ENCODE measurements at regions not wholly inside any gene's neighbourhood (a gene's known extent, or its start where the extent isn't known, plus 50 kb on each side); places are given as distances from the start of the nearest gene placed in this dataset.

DNA sequence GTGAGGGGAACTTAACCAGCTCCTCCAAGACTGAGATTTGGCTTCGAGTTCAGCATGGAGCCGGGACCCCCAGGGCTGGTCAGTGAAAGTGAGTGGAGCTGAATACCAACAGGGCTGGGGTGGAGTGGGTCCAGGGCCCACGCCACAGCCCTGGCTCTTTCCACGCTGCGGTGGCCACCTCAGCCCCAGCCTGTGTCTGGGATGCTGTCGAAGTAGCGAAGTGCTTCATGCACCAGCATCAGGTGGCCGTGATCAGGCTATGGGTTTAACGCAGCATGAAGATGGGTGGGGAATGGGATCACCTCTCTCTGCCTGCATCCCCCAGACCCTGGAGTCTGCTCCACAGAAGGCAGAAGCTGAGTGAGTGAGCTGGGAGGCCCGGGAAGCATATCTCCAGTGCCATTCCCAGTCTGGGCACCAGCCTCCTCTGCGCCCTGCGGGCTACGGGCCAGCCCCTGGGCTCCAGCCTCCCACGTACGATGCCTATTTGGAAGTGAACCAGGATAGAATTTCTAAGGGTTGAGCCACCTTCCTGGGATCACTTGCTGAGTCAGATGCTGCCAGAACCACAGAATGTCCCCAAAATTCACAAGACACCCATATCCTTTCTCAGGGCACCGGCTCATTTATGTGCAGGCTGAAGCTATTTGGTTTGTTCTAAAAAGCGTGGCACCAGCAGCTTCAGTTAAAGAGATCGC is 131.1 kb upstream of the CHST15 start:
- in situ Hi-C loops (cut with MboI; ENCODE audit: low pct_unique_long_range_greater_than_20kb, low sequenced_read_pairs) = no loop called here
- no peak for DNase-seq

DNA sequence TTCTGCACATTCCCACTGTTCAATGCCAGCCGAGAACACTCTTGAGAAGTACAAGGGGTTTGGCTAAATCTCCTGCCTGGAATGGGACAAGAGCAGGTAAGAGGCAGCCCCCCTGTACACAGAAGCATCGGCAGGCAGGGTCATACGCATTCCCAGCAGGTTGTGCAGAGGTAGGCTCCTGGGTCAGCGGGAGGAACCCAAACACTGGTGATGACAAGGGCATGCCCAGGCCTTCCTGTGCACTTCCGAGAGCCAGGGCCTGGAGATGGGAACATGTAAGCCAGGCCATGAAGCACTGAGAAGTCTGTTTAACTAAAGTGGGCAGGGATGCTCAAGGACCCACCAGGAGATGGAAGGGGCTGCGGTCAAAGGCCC is 130.3 kb upstream of the CHST15 start:
- in situ Hi-C loops (cut with MboI; ENCODE audit: low pct_unique_long_range_greater_than_20kb, low sequenced_read_pairs) = no loop called here
- no peak for DNase-seq

GRCh38 chr10:124222988-124223710 is 129.8 kb upstream of the CHST15 start:
- DNase-seq = no peak
- in situ Hi-C loops (cut with MboI; ENCODE audit: low pct_unique_long_range_greater_than_20kb, low sequenced_read_pairs) = no loop called here

GRCh38 chr10:124222318-124222987 is 129.1 kb upstream of the CHST15 start:
- in situ Hi-C loops (cut with MboI; ENCODE audit: low pct_unique_long_range_greater_than_20kb, low sequenced_read_pairs) = no loop called here
- DNase-seq = no peak

DNA sequence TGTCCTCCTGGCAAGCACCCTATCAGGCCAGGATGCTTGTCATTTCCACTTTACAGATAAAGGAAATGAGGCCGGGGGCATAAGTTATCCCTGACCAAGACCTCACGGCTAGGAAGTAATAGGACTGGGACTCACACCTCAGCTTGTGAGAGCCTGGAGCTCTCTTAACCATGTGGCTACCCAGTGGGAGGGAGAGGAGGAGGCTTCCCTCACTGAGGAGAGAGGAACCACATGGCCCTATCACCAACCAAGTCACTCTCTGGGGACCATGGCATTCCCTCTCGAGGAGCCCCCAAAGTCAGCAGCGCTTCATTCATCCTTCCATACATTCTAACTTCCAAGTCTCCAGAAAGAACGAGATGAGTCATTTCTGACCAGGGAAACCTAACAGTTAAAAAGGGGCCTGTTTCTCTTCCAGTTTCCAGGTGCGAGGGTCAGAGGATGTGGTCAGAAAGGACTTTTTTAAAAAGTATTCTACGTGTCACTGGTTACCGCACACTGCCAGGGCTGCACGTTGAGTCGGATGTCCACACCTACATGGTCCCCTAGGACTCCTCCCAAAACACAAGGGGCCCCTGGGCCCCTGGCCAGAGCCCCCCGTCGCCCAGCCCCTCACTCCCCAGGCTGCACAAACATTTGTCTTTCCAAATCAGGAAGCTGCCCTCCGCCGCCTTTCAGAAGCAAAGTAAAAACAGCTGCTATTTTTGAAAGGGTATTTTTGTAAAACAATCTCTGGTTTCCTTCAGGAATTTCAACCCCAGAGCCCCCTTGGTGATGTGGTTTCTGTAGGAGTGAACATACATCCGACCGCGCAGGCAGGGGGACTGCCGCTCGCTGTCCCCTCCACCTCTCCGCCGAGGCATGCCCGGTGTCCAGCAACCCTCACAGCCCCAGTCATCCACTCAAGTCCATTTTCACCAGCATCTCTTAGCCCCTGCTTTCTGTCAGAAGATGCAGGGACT is 128.2 kb upstream of the CHST15 start:
- in situ Hi-C loops (cut with MboI; ENCODE audit: low pct_unique_long_range_greater_than_20kb, low sequenced_read_pairs) = no loop called here
- no peak for DNase-seq

- in situ Hi-C loops (cut with MboI; ENCODE audit: low pct_unique_long_range_greater_than_20kb, low sequenced_read_pairs) = no loop called here
Observed at GRCh38 chr10:124220971-124221355, 127.6 kb upstream of the CHST15 start.

GRCh38 chr10:124220547-124220946 is 127.1 kb upstream of the CHST15 start:
- DNase-seq = no peak
- in situ Hi-C loops (cut with MboI; ENCODE audit: low pct_unique_long_range_greater_than_20kb, low sequenced_read_pairs) = no loop called here

More at GRCh38 chr10:124220971-124221355, 127.6 kb upstream of the CHST15 start:
- no peak for DNase-seq

DNA sequence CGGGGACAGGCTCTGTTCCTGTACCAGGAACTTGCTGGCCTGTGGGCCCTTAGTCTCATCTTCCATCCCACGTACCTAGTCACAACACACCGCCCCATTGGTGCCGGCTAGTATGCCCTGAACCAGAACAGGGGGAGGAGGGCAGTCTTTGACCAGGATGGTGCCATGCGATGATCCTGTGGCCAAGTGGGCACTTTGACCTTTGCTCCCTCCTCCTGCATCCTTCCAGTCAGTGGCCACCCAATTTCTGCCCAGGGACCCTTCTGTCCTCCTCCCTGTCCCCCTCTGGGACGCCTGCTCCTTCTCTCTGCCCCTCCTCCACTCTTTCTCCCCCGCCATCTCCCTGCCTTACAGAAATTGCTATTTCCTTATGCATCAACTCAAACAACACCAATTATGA is 126.3 kb upstream of the CHST15 start:
- in situ Hi-C loops (cut with MboI; ENCODE audit: low pct_unique_long_range_greater_than_20kb, low sequenced_read_pairs) = no loop called here
- DNase-seq = no peak

GRCh38 chr10:124219062-124219461 is 125.7 kb upstream of the CHST15 start:
- in situ Hi-C loops (cut with MboI; ENCODE audit: low pct_unique_long_range_greater_than_20kb, low sequenced_read_pairs) = no loop called here
- DNase-seq = no peak

- in situ Hi-C loops (cut with MboI; ENCODE audit: low pct_unique_long_range_greater_than_20kb, low sequenced_read_pairs) = no loop called here
- DNase-seq = no peak
Observed at GRCh38 chr10:124217906-124218804, 124.8 kb upstream of the CHST15 start.

- no peak for DNase-seq
- in situ Hi-C loops (cut with MboI; ENCODE audit: low pct_unique_long_range_greater_than_20kb, low sequenced_read_pairs) = no loop called here
Observed at GRCh38 chr10:124217031-124217430, 123.6 kb upstream of the CHST15 start.

- DNase-seq = no peak
- in situ Hi-C loops (cut with MboI; ENCODE audit: low pct_unique_long_range_greater_than_20kb, low sequenced_read_pairs) = no loop called here
Observed at GRCh38 chr10:124214610-124215375, 121.4 kb upstream of the CHST15 start.

GRCh38 chr10:124213899-124214510 is 120.6 kb upstream of the CHST15 start:
- no peak for DNase-seq
- in situ Hi-C loops (cut with MboI; ENCODE audit: low pct_unique_long_range_greater_than_20kb, low sequenced_read_pairs) = no loop called here

GRCh38 chr10:124213471-124213870 is 120.1 kb upstream of the CHST15 start:
- in situ Hi-C loops (cut with MboI; ENCODE audit: low pct_unique_long_range_greater_than_20kb, low sequenced_read_pairs) = no loop called here
- DNase-seq = no peak

GRCh38 chr10:124212702-124213101 is 119.3 kb upstream of the CHST15 start:
- DNase-seq = no peak
- in situ Hi-C loops (cut with MboI; ENCODE audit: low pct_unique_long_range_greater_than_20kb, low sequenced_read_pairs) = no loop called here

DNA sequence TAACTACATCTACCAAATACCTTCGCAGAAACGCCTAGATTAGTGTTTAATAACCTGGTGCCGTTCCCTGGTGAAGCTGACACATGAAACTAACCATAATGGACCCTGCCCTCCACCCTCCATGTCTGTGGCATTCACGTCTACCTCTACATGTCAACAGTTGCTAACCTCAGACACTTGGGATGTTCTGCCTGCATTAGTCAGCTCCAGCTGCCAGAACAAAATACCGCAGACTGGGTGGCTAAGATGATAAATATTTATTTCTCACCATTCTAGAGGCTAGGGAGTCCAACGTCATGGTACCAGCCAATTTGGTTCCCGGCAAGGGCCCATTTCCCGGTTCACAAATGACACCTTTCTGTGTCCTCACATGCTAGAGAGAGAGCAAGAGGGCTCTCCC is 118.5 kb upstream of the CHST15 start:
- no peak for DNase-seq
- in situ Hi-C loops (cut with MboI; ENCODE audit: low pct_unique_long_range_greater_than_20kb, low sequenced_read_pairs) = no loop called here

DNA sequence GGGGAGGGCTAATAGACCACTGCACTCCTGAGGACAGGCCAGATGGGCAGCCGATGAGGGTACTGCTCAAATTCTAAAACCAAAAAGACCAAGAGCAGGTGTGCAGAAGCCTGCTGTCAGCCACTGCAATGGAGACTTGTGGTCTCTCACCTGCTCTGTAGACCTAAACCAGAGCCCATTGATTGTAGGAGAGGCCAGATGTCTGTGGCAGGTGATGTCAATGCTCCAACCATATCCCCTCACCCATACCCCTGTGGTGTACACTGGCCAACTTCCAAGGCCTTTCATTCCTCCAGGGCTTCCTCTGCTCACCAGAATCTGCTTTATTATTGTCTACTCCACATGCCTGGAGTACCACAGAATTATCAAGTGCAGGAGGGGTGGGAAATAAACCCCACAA is 116.9 kb upstream of the CHST15 start:
- in situ Hi-C loops (cut with MboI; ENCODE audit: low pct_unique_long_range_greater_than_20kb, low sequenced_read_pairs) = no loop called here
- no peak for DNase-seq

Measured in KBM-7 (cell line).